LNCaP clone FGC (cell line): ENCODE measurements at regions not wholly inside any gene's neighbourhood (a gene's known extent, or its start where the extent isn't known, plus 50 kb on each side); places are given as distances from the start of the nearest gene placed in this dataset.

Source experiments
- DNase-seq: peaks from one replicate; pipeline ENCODE4 v3.0.0-alpha.2; 2011; ENCODE audit warnings: low read depth
- H3K4me3 ChIP-seq: 2 replicates; pipeline ENCODE4 v1.5.1; 2011; ENCODE audit warnings: mild to moderate bottlenecking, low read depth, low read length, control low read depth
- CTCF ChIP-seq: IDR thresholded peaks from 2 replicates; pipeline ENCODE4 v1.5.1; 2012; ENCODE audit warnings: mild to moderate bottlenecking; ENCODE audit not compliant: control insufficient read depth, insufficient read depth; ENCODE audit errors: extremely low read depth

GRCh38 chr9:135268981-135269380 lies 181.5 kb downstream of the OLFM1 start:
- TF ChIP-seq CTCF, result no peak
- no peak for DNase-seq
- H3K4me3 ChIP-seq, result no peak overlapping the region

GRCh38 chr9:135269912-135270830 lies 182.7 kb downstream of the OLFM1 start:
- no peak for DNase-seq
- no peak overlapping the region for H3K4me3 ChIP-seq
- TF ChIP-seq CTCF, result no peak

GRCh38 chr9:135271425-135271824 lies 184.0 kb downstream of the OLFM1 start:
- no peak overlapping the region for H3K4me3 ChIP-seq
- DNase-seq, result no peak
- no peak for TF ChIP-seq CTCF

- H3K4me3 ChIP-seq, result no peak overlapping the region
- DNase-seq, result no peak
- TF ChIP-seq CTCF, result no peak
Observed at GRCh38 chr9:135272608-135273007, 185.1 kb downstream of the OLFM1 start.

- H3K4me3 ChIP-seq, result no peak overlapping the region
- no peak for TF ChIP-seq CTCF
- DNase-seq, result no peak
Observed at GRCh38 chr9:135273008-135273407, 185.5 kb downstream of the OLFM1 start.

- TF ChIP-seq CTCF, result no peak
- DNase-seq, result no peak
- H3K4me3 ChIP-seq, result no peak overlapping the region
Observed at GRCh38 chr9:135275163-135275562, 187.7 kb downstream of the OLFM1 start.
